RWPE2 (cell line): ENCODE measurements at regions not wholly inside any gene's neighbourhood (a gene's known extent, or its start where the extent isn't known, plus 50 kb on each side); places are given as distances from the start of the nearest gene placed in this dataset.

Experiments used
- ATAC-seq: fragments of 200-7000 bp; cut with Tn5 transposase; 3 replicates; pipeline ENCODE4 v1.9.1; 2021; ENCODE audit warnings: low read depth
- DNase-seq: peaks from one replicate; pipeline ENCODE4 v3.0.0-alpha.2; 2020; ENCODE audit warnings: low spot score
- H3K27ac ChIP-seq: fragments of 450-650 bp; 2 replicates; pipeline ENCODE4 v1.5.1; 2017; ENCODE audit warnings: mild to moderate bottlenecking; ENCODE audit not compliant: poor library complexity, severe bottlenecking
- H3K27me3 ChIP-seq: fragments of 250-450 bp; sonication (Bioruptor Pico); 2 replicates; pipeline ENCODE4 v1.5.1; 2021; ENCODE audit warnings: mild to moderate bottlenecking, moderate library complexity; ENCODE audit not compliant: insufficient read depth, poor library complexity, severe bottlenecking
- H3K36me3 ChIP-seq: fragments of 250-450 bp; sonication (Bioruptor Pico); 2 replicates; pipeline ENCODE4 v1.5.1; 2020; ENCODE audit warnings: low read depth, mild to moderate bottlenecking, moderate library complexity
- H3K4me1 ChIP-seq: fragments of 250-450 bp; sonication (Bioruptor Pico); 2 replicates; pipeline ENCODE4 v1.5.1; 2021; ENCODE audit warnings: mild to moderate bottlenecking, moderate library complexity; ENCODE audit not compliant: insufficient read depth, poor library complexity, severe bottlenecking
- H3K4me3 ChIP-seq: fragments of 250-450 bp; sonication (Bioruptor Pico); 2 replicates; pipeline ENCODE4 v1.5.1; 2021; ENCODE audit warnings: mild to moderate bottlenecking, moderate library complexity; ENCODE audit not compliant: severe bottlenecking
- H3K9me3 ChIP-seq: fragments of 250-450 bp; sonication (Bioruptor Pico); 2 replicates; pipeline ENCODE4 v1.5.1; 2021; ENCODE audit warnings: mild to moderate bottlenecking, moderate library complexity; ENCODE audit not compliant: severe bottlenecking
- CTCF ChIP-seq: fragments of 450-650 bp; IDR thresholded peaks from one replicate; pipeline ENCODE4 v1.5.1; 2017; ENCODE audit warnings: mild to moderate bottlenecking, moderate library complexity; ENCODE audit not compliant: poor library complexity, severe bottlenecking

- no peak for ATAC-seq
- Histone ChIP-seq H3K36me3 (no peaks in the 10 kb centered on the region), H3K4me1 (no peaks in the 10 kb centered on the region), H3K27me3 (no peaks in the 10 kb centered on the region), H3K27ac (no peak overlapping the region), H3K4me3 (no peak overlapping the region), H3K9me3 (no peaks in the 10 kb centered on the region)
- TF ChIP-seq CTCF = no peak
- DNase-seq = no peak
These were observed 1264.1 kb upstream of the AUTS2 start for GRCh38 chr7:68334216-68334615.

GRCh38 chr7:68334636-68335272, 1263.5 kb upstream of the AUTS2 start:
- Histone ChIP-seq H3K27ac (no peak overlapping the region), H3K4me3 (no peak overlapping the region), H3K4me1 (no peaks in the 10 kb centered on the region), H3K36me3 (no peaks in the 10 kb centered on the region), H3K27me3 (no peaks in the 10 kb centered on the region), H3K9me3 (no peaks in the 10 kb centered on the region)
- TF ChIP-seq CTCF = no peak
- no peak for DNase-seq
- no peak for ATAC-seq

GRCh38 chr7:68336594-68336993, 1261.7 kb upstream of the AUTS2 start:
- no peak overlapping the region for H3K27ac ChIP-seq
- no peak for TF ChIP-seq CTCF
- H3K4me1 ChIP-seq = no peaks in the 10 kb centered on the region
- DNase-seq (no peak), ATAC-seq (no peak)
- H3K9me3 ChIP-seq = no peaks in the 10 kb centered on the region
- no peaks in the 10 kb centered on the region for H3K27me3 ChIP-seq
- H3K4me3 ChIP-seq = no peak overlapping the region
- no peaks in the 10 kb centered on the region for H3K36me3 ChIP-seq

DNA sequence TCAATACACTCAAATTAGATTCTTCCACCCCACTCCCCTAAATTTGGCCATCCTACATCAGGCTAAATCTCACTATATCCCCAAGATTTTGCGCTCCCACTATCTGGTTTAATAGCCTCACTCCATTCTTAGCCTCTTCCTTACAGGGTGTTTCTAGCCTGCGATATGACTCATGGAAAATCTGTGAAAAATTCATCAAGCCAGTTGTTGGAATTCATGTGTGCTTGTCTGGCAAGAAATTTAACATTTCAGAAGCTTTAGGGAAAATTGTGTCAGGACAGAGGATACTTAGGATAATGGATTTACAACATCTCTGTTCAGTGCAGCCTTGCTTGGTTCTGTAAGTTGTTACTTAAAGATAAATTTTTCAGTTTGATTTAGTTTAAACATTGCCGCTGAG, 1249.9 kb upstream of the AUTS2 start:
- peaks cover 2% of the 10 kb centered on the region for H3K9me3 ChIP-seq
- ATAC-seq = no peak
- no peaks in the 10 kb centered on the region for H3K27me3 ChIP-seq
- H3K4me3 ChIP-seq = no peak overlapping the region
- no peak for TF ChIP-seq CTCF
- H3K4me1 ChIP-seq = no peaks in the 10 kb centered on the region
- no peak for DNase-seq
- H3K36me3 ChIP-seq = no peaks in the 10 kb centered on the region
- H3K27ac ChIP-seq = no peak overlapping the region

DNA sequence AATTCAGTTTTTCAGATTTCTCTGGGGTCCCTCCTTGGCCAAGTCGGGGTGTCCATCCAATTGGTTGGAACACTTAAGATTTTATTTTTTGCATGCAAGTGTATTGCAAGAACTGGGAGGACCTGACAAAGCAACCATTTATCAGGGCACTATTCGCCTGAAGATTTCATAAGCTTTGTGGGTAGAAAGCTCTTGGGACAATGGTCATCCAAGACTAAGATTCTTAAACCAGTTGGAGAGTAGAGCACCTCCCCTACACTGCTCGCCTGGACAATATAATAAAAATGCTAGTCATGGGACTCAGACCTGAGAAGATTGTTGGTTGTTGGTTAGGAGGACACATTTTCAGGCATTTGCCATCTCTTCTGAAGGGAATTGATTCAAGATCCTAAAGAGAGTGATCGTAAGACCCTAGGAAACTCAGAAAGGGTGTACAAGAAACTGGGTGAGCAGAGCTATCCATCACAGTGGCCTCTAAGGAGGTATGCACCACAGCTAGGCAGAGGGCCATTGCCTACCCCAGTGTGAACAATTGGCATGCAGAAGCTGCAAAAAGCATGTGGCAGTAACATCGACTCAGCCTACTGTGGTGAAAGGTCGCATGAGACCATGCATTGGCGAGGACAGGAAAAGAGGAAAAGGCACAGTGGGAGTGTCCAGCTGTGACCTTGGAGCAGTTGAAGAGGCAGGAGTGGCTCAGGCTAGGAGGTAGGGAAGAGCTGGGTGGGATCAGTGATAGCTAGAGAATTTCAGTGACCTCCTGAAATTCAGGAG, 1235.3 kb upstream of the AUTS2 start:
- DNase-seq = no peak
- H3K4me1 ChIP-seq = no peaks in the 10 kb centered on the region

More for the DNA sequence above, 1235.3 kb upstream of the AUTS2 start:
- no peak for ATAC-seq
- no peak overlapping the region for H3K4me3 ChIP-seq
- H3K9me3 ChIP-seq = no peaks in the 10 kb centered on the region
- no peaks in the 10 kb centered on the region for H3K27me3 ChIP-seq
- no peak for TF ChIP-seq CTCF
- no peaks in the 10 kb centered on the region for H3K36me3 ChIP-seq
- no peak overlapping the region for H3K27ac ChIP-seq
